Esophagus muscularis mucosa (tissue), 3 donors: ENCODE measurements at regions not wholly inside any gene's neighbourhood (a gene's known extent, or its start where the extent isn't known, plus 50 kb on each side); places are given as distances from the start of the nearest gene placed in this dataset.

Experiments
- POLR2A ChIP-seq: fragments of 450-650 bp; IDR thresholded peaks from one replicate; pipeline ENCODE4 v1.6.1; 2017; ENCODE audit warnings: antibody characterized with exemption, moderate library complexity, mild to moderate bottlenecking, low read depth
- TF ChIP-seq, protein P1 (sequence below), 3 experiments: fragments of 200-600 bp in 2 of 3; fragments of 450-650 bp in 1 of 3; sonication (generic) in 2 of 3; IDR thresholded peaks; one replicate each; pipeline ENCODE4 v1.5.1; 2017 to 2019; ENCODE audit warnings: antibody characterized with exemption in 3 of 3, mild to moderate bottlenecking in 2 of 3, moderate library complexity in 1 of 3

GRCh38 chr15:62462721-62463120 lies 297.6 kb upstream of the C2CD4B start:
- TF ChIP-seq, protein P1, sequence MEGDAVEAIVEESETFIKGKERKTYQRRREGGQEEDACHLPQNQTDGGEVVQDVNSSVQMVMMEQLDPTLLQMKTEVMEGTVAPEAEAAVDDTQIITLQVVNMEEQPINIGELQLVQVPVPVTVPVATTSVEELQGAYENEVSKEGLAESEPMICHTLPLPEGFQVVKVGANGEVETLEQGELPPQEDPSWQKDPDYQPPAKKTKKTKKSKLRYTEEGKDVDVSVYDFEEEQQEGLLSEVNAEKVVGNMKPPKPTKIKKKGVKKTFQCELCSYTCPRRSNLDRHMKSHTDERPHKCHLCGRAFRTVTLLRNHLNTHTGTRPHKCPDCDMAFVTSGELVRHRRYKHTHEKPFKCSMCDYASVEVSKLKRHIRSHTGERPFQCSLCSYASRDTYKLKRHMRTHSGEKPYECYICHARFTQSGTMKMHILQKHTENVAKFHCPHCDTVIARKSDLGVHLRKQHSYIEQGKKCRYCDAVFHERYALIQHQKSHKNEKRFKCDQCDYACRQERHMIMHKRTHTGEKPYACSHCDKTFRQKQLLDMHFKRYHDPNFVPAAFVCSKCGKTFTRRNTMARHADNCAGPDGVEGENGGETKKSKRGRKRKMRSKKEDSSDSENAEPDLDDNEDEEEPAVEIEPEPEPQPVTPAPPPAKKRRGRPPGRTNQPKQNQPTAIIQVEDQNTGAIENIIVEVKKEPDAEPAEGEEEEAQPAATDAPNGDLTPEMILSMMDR (IDR thresholded peaks at IDR 0.05) = no peak
- TF ChIP-seq POLR2A = no peak
